Liver (tissue), 3 donors: ENCODE measurements at regions not wholly inside any gene's neighbourhood (a gene's known extent, or its start where the extent isn't known, plus 50 kb on each side); places are given as distances from the start of the nearest gene placed in this dataset.

ENCODE experiments used
- CTCF ChIP-seq: fragments of 150-350 bp; IDR thresholded peaks from 2 replicates; pipeline ENCODE4 v1.5.1; 2017; ENCODE audit warnings: improper control_type of control experiment, low read depth, low read length; ENCODE audit not compliant: missing input control
- GABPA ChIP-seq, 2 donors: IDR thresholded peaks in 1 of 2; conservative IDR thresholded peaks in 1 of 2; 2 replicates each; pipeline ENCODE4 v1.6.1; 2016; ENCODE audit warnings: antibody characterized with exemption in 2 of 2, mild to moderate bottlenecking in 1 of 2, moderate library complexity in 1 of 2
- RAD21 ChIP-seq, 2 donors: IDR thresholded peaks; 2 replicates each; pipeline ENCODE4 v1.6.1; 2016; ENCODE audit warnings: antibody characterized with exemption in 2 of 2, mild to moderate bottlenecking in 2 of 2
- YY1 ChIP-seq: IDR thresholded peaks from 2 replicates; pipeline ENCODE4 v1.6.1; 2016; ENCODE audit warnings: antibody characterized with exemption, mild to moderate bottlenecking
- donor health status: healthy.
- donor health status: healthy.

GRCh38 chr1:102234753-102235359 is 238.1 kb upstream of the OLFM3 start:
- no peak for TF ChIP-seq GABPA (IDR thresholded peaks at IDR 0.05 in 1 of 2, conservative IDR thresholded peaks at IDR 0.05 in 1 of 2)
- no peak for TF ChIP-seq CTCF
- no peak for TF ChIP-seq RAD21 (IDR thresholded peaks at IDR 0.05)
- TF ChIP-seq YY1 = no peak
